ENCODE measurements at regions not wholly inside any gene's neighbourhood (a gene's known extent, or its start where the extent isn't known, plus 50 kb on each side); places are given as distances from the start of the nearest gene placed in this dataset.
"Not testable (repeated sequence)": the region's sequence is repeated elsewhere in the genome, so short reads cannot be mapped to it uniquely, and the experiment has no call there.

GRCh38 chr6:92952111-92952510 lies 467.2 kb downstream of the EPHA7 start:
- not testable (repeated sequence) for H3K4me3 ChIP-seq (ENCODE audit: low read length); H3K36me3 ChIP-seq (ENCODE audit: control insufficient read depth, insufficient read depth, low read length); H3K4me1 ChIP-seq (ENCODE audit: control insufficient read depth, insufficient read depth, low read length); H3K27ac ChIP-seq (ENCODE audit: low read length); H3K9me3 ChIP-seq (ENCODE audit: control insufficient read depth, low read depth, low read length); H3K27me3 ChIP-seq (ENCODE audit: control insufficient read depth, insufficient read depth, low read length); DNase-seq
- no CpG with 5 or more reads among the region's 7 CpGs for WGBS (ENCODE audit: insufficient coverage, low lambda C conversion rate)

DNA sequence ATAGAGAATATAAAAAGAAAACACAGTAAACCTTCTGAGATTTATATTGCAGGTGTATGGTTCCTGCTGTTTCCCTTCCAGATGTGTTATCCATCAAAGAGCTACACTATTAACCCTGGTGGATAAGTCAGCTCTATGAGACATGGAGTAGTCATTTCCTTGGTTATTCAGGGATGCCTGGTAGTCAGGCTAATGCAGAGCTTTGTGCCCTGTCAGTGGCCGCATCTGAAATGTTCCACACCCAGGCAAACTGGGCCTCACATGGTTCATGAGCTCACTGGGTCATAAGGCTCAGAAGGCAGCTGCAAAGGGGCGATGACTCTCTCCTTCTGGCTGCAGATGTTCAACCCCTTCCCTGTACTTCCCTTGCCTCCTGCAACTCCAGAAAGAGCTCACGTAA lies 473.6 kb downstream of the EPHA7 start:
- no peak overlapping the region for H3K27ac ChIP-seq (ENCODE audit: low read length)
- no peak for DNase-seq
- H3K36me3 ChIP-seq (ENCODE audit: control insufficient read depth, insufficient read depth, low read length) = no peaks in the 10 kb centered on the region
- H3K4me3 ChIP-seq (ENCODE audit: low read length) = no peak overlapping the region
- no CpG with 5 or more reads among the region's 3 CpGs for WGBS (ENCODE audit: insufficient coverage, low lambda C conversion rate)
- no peaks in the 10 kb centered on the region for H3K9me3 ChIP-seq (ENCODE audit: control insufficient read depth, low read depth, low read length)
- no peaks in the 10 kb centered on the region for H3K4me1 ChIP-seq (ENCODE audit: control insufficient read depth, insufficient read depth, low read length)
- no peaks in the 10 kb centered on the region for H3K27me3 ChIP-seq (ENCODE audit: control insufficient read depth, insufficient read depth, low read length)

DNA sequence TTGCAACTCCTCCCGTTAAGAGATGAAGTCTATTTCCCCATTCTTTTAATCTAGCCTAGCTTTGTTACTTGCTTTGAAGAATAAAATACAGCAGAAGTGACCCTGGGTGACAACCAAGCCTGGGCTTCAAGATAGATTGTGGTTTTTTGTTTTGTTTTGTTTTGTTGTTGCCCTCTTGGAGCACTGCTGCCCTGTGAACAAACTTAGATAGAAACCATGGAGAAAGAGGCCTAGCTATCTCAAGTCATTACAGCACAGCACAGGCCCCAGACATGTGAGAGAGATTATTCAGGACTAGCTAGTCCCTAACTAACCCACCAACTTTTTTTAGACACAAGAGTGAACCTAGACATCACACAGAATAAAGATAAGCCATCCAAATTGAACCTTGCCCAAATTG lies 475.2 kb downstream of the EPHA7 start:
- Histone ChIP-seq H3K27ac (ENCODE audit: low read length) (no peak overlapping the region), H3K4me3 (ENCODE audit: low read length) (no peak overlapping the region), H3K36me3 (ENCODE audit: control insufficient read depth, insufficient read depth, low read length) (no peaks in the 10 kb centered on the region), H3K4me1 (ENCODE audit: control insufficient read depth, insufficient read depth, low read length) (no peaks in the 10 kb centered on the region), H3K27me3 (ENCODE audit: control insufficient read depth, insufficient read depth, low read length) (no peaks in the 10 kb centered on the region), H3K9me3 (ENCODE audit: control insufficient read depth, low read depth, low read length) (no peaks in the 10 kb centered on the region)
- WGBS (ENCODE audit: insufficient coverage, low lambda C conversion rate) = 100% methylated on average over 1 of the region's 1 CpG
- no peak for DNase-seq

DNA sequence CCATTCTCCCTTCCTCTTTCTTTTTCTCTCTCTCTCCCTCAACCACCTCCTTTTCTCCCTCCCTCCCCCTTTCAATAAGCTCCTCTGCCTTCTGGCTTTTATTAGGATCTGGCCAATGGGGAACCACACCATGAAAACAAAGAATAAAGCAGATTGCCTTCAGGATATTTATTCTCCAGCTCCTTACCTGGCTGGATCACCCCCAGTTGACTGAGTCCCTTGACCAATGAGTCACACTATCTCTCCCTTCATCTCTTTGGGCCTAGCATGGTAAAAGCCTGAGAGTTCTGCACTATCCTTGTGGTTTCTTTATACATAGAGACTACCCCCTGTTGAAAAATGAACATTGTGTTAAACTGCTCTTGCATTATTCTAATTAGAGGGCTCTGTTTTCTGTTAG lies 476.8 kb downstream of the EPHA7 start:
- no peaks in the 10 kb centered on the region for H3K36me3 ChIP-seq (ENCODE audit: control insufficient read depth, insufficient read depth, low read length)
- H3K27me3 ChIP-seq (ENCODE audit: control insufficient read depth, insufficient read depth, low read length) = no peaks in the 10 kb centered on the region
- H3K4me3 ChIP-seq (ENCODE audit: low read length) = no peak overlapping the region
- H3K9me3 ChIP-seq (ENCODE audit: control insufficient read depth, low read depth, low read length) = no peaks in the 10 kb centered on the region
- no peak for DNase-seq
- H3K27ac ChIP-seq (ENCODE audit: low read length) = no peak overlapping the region
- no peaks in the 10 kb centered on the region for H3K4me1 ChIP-seq (ENCODE audit: control insufficient read depth, insufficient read depth, low read length)

DNA sequence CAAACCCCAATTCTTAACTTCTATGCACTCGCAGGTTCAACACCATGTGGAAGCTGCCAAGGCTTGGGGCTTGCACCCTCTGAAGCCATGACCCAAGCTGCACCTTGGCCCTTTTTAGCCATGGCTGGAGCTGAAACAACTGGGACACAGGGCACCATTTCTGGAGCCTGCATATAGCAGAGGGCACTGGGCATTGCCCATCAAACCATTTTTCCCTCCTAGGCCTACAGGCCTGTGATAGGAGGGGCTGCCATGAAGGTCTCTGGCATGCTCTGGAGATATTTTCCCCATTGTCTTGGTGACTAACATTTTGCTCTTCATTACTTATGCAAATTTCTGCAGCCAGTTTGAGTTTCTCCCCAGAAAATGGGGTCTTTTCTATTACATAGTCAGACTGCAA lies 484.7 kb downstream of the EPHA7 start:
- DNase-seq = no peak
- Histone ChIP-seq H3K27ac (ENCODE audit: low read length) (no peak overlapping the region), H3K4me1 (ENCODE audit: control insufficient read depth, insufficient read depth, low read length) (no peaks in the 10 kb centered on the region), H3K27me3 (ENCODE audit: control insufficient read depth, insufficient read depth, low read length) (no peaks in the 10 kb centered on the region), H3K4me3 (ENCODE audit: low read length) (no peak overlapping the region), H3K9me3 (ENCODE audit: control insufficient read depth, low read depth, low read length) (no peaks in the 10 kb centered on the region), H3K36me3 (ENCODE audit: control insufficient read depth, insufficient read depth, low read length) (no peaks in the 10 kb centered on the region)
- WGBS (ENCODE audit: insufficient coverage, low lambda C conversion rate) = no CpG with 5 or more reads among the region's 1 CpG

- Histone ChIP-seq H3K4me3 (ENCODE audit: low read length) (no peak overlapping the region), H3K9me3 (ENCODE audit: control insufficient read depth, low read depth, low read length) (no peaks in the 10 kb centered on the region), H3K36me3 (ENCODE audit: control insufficient read depth, insufficient read depth, low read length) (no peaks in the 10 kb centered on the region), H3K27ac (ENCODE audit: low read length) (no peak overlapping the region), H3K27me3 (ENCODE audit: control insufficient read depth, insufficient read depth, low read length) (no peaks in the 10 kb centered on the region), H3K4me1 (ENCODE audit: control insufficient read depth, insufficient read depth, low read length) (no peaks in the 10 kb centered on the region)
- WGBS (ENCODE audit: insufficient coverage, low lambda C conversion rate) = 93% methylated on average over 3 of the region's 5 CpGs
- DNase-seq = no peak
Measured at GRCh38 chr6:92930171-92930570, 489.2 kb downstream of the EPHA7 start.

GRCh38 chr6:92922216-92922806 lies 497.0 kb downstream of the EPHA7 start:
- WGBS (ENCODE audit: insufficient coverage, low lambda C conversion rate) = 67% methylated on average over 2 of the region's 5 CpGs

DNA sequence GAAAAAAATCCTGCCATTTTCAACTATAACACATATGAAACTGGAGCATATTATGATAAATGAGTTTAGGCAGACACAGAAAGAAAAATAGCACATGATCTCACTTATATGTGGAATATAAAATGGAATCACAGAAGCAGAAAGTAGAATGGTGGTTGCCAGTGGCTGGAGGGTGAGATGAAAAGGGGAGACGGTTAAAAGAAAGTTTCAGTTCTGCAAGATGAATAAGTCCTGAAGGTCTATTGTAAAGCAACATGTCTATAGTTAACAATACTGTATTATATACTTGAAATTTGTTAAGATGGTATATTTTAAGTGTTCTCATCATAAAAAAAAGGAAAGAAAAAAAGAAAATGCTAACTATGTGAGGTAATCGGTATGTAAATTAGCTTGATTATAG lies 503.9 kb downstream of the EPHA7 start:
- Histone ChIP-seq H3K9me3 (ENCODE audit: control insufficient read depth, low read depth, low read length) (no peaks in the 10 kb centered on the region), H3K4me1 (ENCODE audit: control insufficient read depth, insufficient read depth, low read length) (no peaks in the 10 kb centered on the region), H3K27me3 (ENCODE audit: control insufficient read depth, insufficient read depth, low read length) (no peaks in the 10 kb centered on the region), H3K27ac (ENCODE audit: low read length) (no peak overlapping the region), H3K36me3 (ENCODE audit: control insufficient read depth, insufficient read depth, low read length) (no peaks in the 10 kb centered on the region), H3K4me3 (ENCODE audit: low read length) (no peak overlapping the region)
- 100% methylated on average over 1 of the region's 2 CpGs for WGBS (ENCODE audit: insufficient coverage, low lambda C conversion rate)
- no peak for DNase-seq

More at GRCh38 chr6:92922216-92922806, 497.0 kb downstream of the EPHA7 start:
- no peak for DNase-seq
- Histone ChIP-seq H3K27ac (ENCODE audit: low read length) (no peak overlapping the region), H3K27me3 (ENCODE audit: control insufficient read depth, insufficient read depth, low read length) (no peaks in the 10 kb centered on the region), H3K4me1 (ENCODE audit: control insufficient read depth, insufficient read depth, low read length) (no peaks in the 10 kb centered on the region), H3K36me3 (ENCODE audit: control insufficient read depth, insufficient read depth, low read length) (no peaks in the 10 kb centered on the region), H3K9me3 (ENCODE audit: control insufficient read depth, low read depth, low read length) (no peaks in the 10 kb centered on the region), H3K4me3 (ENCODE audit: low read length) (no peak overlapping the region)

GRCh38 chr6:92911301-92911700 lies 508.1 kb downstream of the EPHA7 start:
- H3K27ac ChIP-seq (ENCODE audit: low read length) = no peak overlapping the region
- H3K36me3 ChIP-seq (ENCODE audit: control insufficient read depth, insufficient read depth, low read length) = no peaks in the 10 kb centered on the region
- no peak overlapping the region for H3K4me3 ChIP-seq (ENCODE audit: low read length)
- no peak for DNase-seq
- no peaks in the 10 kb centered on the region for H3K27me3 ChIP-seq (ENCODE audit: control insufficient read depth, insufficient read depth, low read length)
- no CpG with 5 or more reads among the region's 1 CpG for WGBS (ENCODE audit: insufficient coverage, low lambda C conversion rate)
- no peaks in the 10 kb centered on the region for H3K4me1 ChIP-seq (ENCODE audit: control insufficient read depth, insufficient read depth, low read length)
- no peaks in the 10 kb centered on the region for H3K9me3 ChIP-seq (ENCODE audit: control insufficient read depth, low read depth, low read length)

- H3K36me3 ChIP-seq (ENCODE audit: control insufficient read depth, insufficient read depth, low read length) = no peaks in the 10 kb centered on the region
- no peaks in the 10 kb centered on the region for H3K9me3 ChIP-seq (ENCODE audit: control insufficient read depth, low read depth, low read length)
- no peak overlapping the region for H3K27ac ChIP-seq (ENCODE audit: low read length)
- H3K27me3 ChIP-seq (ENCODE audit: control insufficient read depth, insufficient read depth, low read length) = no peaks in the 10 kb centered on the region
- H3K4me1 ChIP-seq (ENCODE audit: control insufficient read depth, insufficient read depth, low read length) = no peaks in the 10 kb centered on the region
- DNase-seq = no peak
- WGBS (ENCODE audit: insufficient coverage, low lambda C conversion rate) = 100% methylated on average over 1 of the region's 1 CpG
- no peak overlapping the region for H3K4me3 ChIP-seq (ENCODE audit: low read length)
Measured at GRCh38 chr6:92910646-92911045, 508.7 kb downstream of the EPHA7 start.

DNA sequence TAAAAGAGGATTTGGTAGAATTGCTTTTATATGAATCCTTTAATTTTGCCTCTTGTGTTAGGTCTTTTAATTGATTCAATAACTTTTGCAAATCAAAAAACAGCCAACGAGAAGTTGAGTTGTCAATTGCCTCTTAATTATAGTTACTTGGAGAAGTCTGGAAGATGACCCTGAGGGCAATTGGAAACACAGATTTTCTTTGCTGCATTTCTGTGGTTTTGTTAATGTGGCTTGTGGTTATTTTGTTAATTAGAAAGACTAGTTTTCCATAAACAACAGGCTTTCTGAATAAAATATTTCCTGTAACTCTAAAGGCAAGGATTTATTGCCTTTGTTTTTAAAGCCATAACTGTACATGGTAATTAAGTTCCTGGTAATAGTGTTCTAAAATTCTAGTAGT lies 513.0 kb downstream of the EPHA7 start:
- Histone ChIP-seq H3K27me3 (ENCODE audit: control insufficient read depth, insufficient read depth, low read length) (no peaks in the 10 kb centered on the region), H3K36me3 (ENCODE audit: control insufficient read depth, insufficient read depth, low read length) (no peaks in the 10 kb centered on the region), H3K9me3 (ENCODE audit: control insufficient read depth, low read depth, low read length) (no peaks in the 10 kb centered on the region), H3K27ac (ENCODE audit: low read length) (no peak overlapping the region), H3K4me1 (ENCODE audit: control insufficient read depth, insufficient read depth, low read length) (no peaks in the 10 kb centered on the region), H3K4me3 (ENCODE audit: low read length) (no peak overlapping the region)
- no CpG with 5 or more reads among the region's 1 CpG for WGBS (ENCODE audit: insufficient coverage, low lambda C conversion rate)
- DNase-seq = no peak

Data from large intestine (tissue), 3 donors.